K562 (cell line): ENCODE measurements at regions not wholly inside any gene's neighbourhood (a gene's known extent, or its start where the extent isn't known, plus 50 kb on each side); places are given as distances from the start of the nearest gene placed in this dataset.
A peak's percentile ranks its signal among the peaks of the same experiment; 100 is the strongest.

Experiments used
- ATAC-seq: fragments of 200-7000 bp; cut with Tn5 transposase; 3 replicates; pipeline ENCODE4 v1.9.1; 2020; ENCODE audit warnings: moderate library complexity
- BruUV-seq: library from RNA; stranded (reverse); fragments of 400-500 nt; replicated peaks from 2 replicates; lab custom pipeline; 2021; lab: Mats Ljungman, UMichigan
- CTCF ChIA-PET: fragments of 300-600 bp; formaldehyde crosslinking; extraction: SDS; loops from one replicate; lab custom pipeline; 2021; ENCODE audit warnings: low intra/inter-chr PET ratio; lab: Yijun Ruan, JAX
- POLR2A ChIA-PET: fragments of 300-600, 350-650 bp; sonication (Branson Sonifier 250); formaldehyde crosslinking; extraction: SDS; loops from one replicate; lab custom pipeline; 2021; ENCODE audit warnings: antibody characterized with exemption, inconsistent platforms; lab: Yijun Ruan, JAX
- DNase-seq, 4 experiments: peaks; one replicate each; pipeline versions ENCODE4 v3.0.0 to v3.0.0-alpha.2; 2011 to 2018; ENCODE audit warnings: low spot score in 3 of 4, mixed read lengths in 3 of 4; ENCODE audit errors: extremely low read depth in 1 of 4
- FAIRE-seq: peaks from 2 replicates; lab custom pipeline; 2011; peaks lifted over from hg19 to GRCh38; lab: Jason Lieb, UNC
- H2AFZ ChIP-seq: 2 replicates; pipeline ENCODE4 v1.6.0; 2011; ENCODE audit warnings: low read depth, low read length, control low read depth, inconsistent platforms
- H3K27ac ChIP-seq: fragments of 200-600 bp; 3 replicates; pipeline ENCODE4 v1.8.0; 2011; ENCODE audit warnings: low read depth, mild to moderate bottlenecking, control low read depth, inconsistent platforms, low read length, moderate library complexity, mixed read lengths; ENCODE audit errors: extremely low read depth
- H3K27me3 ChIP-seq, 2 experiments: fragments of 300-600 bp in 1 of 2; 2 replicates in 1 of 2; 3 replicates in 1 of 2; pipeline versions ENCODE4 v1.6.0 to v1.8.0; 2011; ENCODE audit warnings: inconsistent platforms in 2 of 2, low read length in 2 of 2, mild to moderate bottlenecking in 1 of 2, mixed read lengths in 1 of 2, moderate library complexity in 1 of 2; ENCODE audit not compliant: control insufficient read depth in 2 of 2, insufficient read depth in 2 of 2
- H3K36me3 ChIP-seq: fragments of 300-600 bp; 3 replicates; pipeline ENCODE4 v1.8.0; 2011; ENCODE audit warnings: mild to moderate bottlenecking, low read length, inconsistent platforms; ENCODE audit not compliant: control insufficient read depth, insufficient read depth
- H3K4me1 ChIP-seq, 2 experiments: fragments of 200-600 bp in 1 of 2; replicated peaks in 1 of 2; 2 replicates in 1 of 2; 3 replicates in 1 of 2; pipeline versions ENCODE4 v1.5.1 to v1.8.0; 2011; ENCODE audit warnings: inconsistent platforms in 2 of 2, low read length in 2 of 2, mild to moderate bottlenecking in 1 of 2, mixed read lengths in 1 of 2, moderate library complexity in 1 of 2; ENCODE audit not compliant: control insufficient read depth in 2 of 2, insufficient read depth in 2 of 2
- H3K4me2 ChIP-seq: 2 replicates; pipeline ENCODE4 v1.6.1; 2011; ENCODE audit warnings: low read length, control low read depth, inconsistent platforms, mixed read lengths; ENCODE audit not compliant: insufficient read depth
- H3K4me3 ChIP-seq: fragments of 200-600 bp; sonication (generic), shearing (Covaris generic); 2 replicates; pipeline ENCODE4 v1.5.1; 2016; ENCODE audit warnings: control low read depth, inconsistent platforms
- H3K79me2 ChIP-seq: fragments of 200-600 bp; 3 replicates; pipeline ENCODE4 v1.8.0; 2011; ENCODE audit warnings: low read length, inconsistent platforms; ENCODE audit not compliant: control insufficient read depth, insufficient read depth
- H3K9ac ChIP-seq, 2 experiments: 2 replicates each; pipeline versions ENCODE4 v1.6.0 to v1.6.1; 2011; ENCODE audit warnings: low read depth in 2 of 2, low read length in 2 of 2, control low read depth in 1 of 2, inconsistent platforms in 1 of 2, mild to moderate bottlenecking in 1 of 2, mixed read lengths in 1 of 2; ENCODE audit not compliant: insufficient read depth in 1 of 2
- H3K9me1 ChIP-seq: one replicate; pipeline ENCODE4 v1.6.0; 2011; ENCODE audit warnings: inconsistent platforms, mild to moderate bottlenecking, low read length, moderate library complexity; ENCODE audit not compliant: control insufficient read depth, insufficient read depth
- H3K9me3 ChIP-seq: replicated peaks from 2 replicates; pipeline ENCODE4 v1.5.1; 2011; ENCODE audit warnings: low read depth, low read length, inconsistent platforms; ENCODE audit not compliant: control insufficient read depth, insufficient read depth
- H4K20me1 ChIP-seq: replicated peaks from 2 replicates; pipeline ENCODE4 v1.6.1; 2011; ENCODE audit warnings: low read length, inconsistent platforms, mixed read lengths; ENCODE audit not compliant: control insufficient read depth, insufficient read depth
- AFF1 ChIP-seq, 2 experiments: fragments of 450-650 bp; IDR thresholded peaks; 2 replicates each; pipeline ENCODE4 v1.6.1; 2018; ENCODE audit warnings: mild to moderate bottlenecking in 2 of 2, low read depth in 1 of 2; ENCODE audit not compliant: partially characterized antibody in 2 of 2
- BRD4 ChIP-seq: fragments of 200-600 bp; sonication (generic); IDR thresholded peaks from 2 replicates; pipeline ENCODE4 v1.6.1; 2017; ENCODE audit warnings: inconsistent platforms
- CCAR2 ChIP-seq: fragments of 200-400 bp; formaldehyde crosslinking; IDR thresholded peaks from 2 replicates; pipeline ENCODE4 v1.6.1; 2017; ENCODE audit warnings: mild to moderate bottlenecking, low read depth, low read length
- DNMT1 ChIP-seq: fragments of 450-650 bp; IDR thresholded peaks from 2 replicates; pipeline ENCODE4 v1.6.1; 2016; ENCODE audit warnings: antibody characterized with exemption, mild to moderate bottlenecking
- FOXP4 ChIP-seq: sonication (generic); formaldehyde crosslinking; IDR thresholded peaks from 2 replicates; pipeline ENCODE4 v1.8.0; 2022; ENCODE audit warnings: mild to moderate bottlenecking, missing genetic modification reagents, borderline replicate concordance
- HCFC1 ChIP-seq: IDR thresholded peaks from 2 replicates; pipeline ENCODE4 v1.6.1; 2012; ENCODE audit warnings: low read depth, low read length, improper control_type of control experiment
- KAT7 ChIP-seq: sonication (generic); formaldehyde crosslinking; IDR thresholded peaks from 2 replicates; pipeline ENCODE4 v1.8.0; 2022; ENCODE audit warnings: missing genetic modification reagents, mild to moderate bottlenecking, borderline replicate concordance
- NRF1 ChIP-seq, 2 experiments: fragments of 450-650 bp; IDR thresholded peaks in 1 of 2; conservative IDR thresholded peaks in 1 of 2; 2 replicates each; pipeline ENCODE4 v1.6.1; 2014; ENCODE audit warnings: mild to moderate bottlenecking in 2 of 2
- WGBS: fragments of 100-300 bp; shearing (Covaris generic); methylation state at CpG from one replicate; pipeline ENCODE4 v1.1.6; 2016; ENCODE audit warnings: low coverage, mixed read lengths; ENCODE audit not compliant: insufficient coverage; ENCODE audit errors: missing lambda C conversion rate; 5-methylcytosine and 5-hydroxymethylcytosine counted together
- in situ Hi-C: fragments of 300-500 bp; cut with MboI; formaldehyde crosslinking; loops from 4 replicates; pipeline ENCODE4 v1.15.0; 2018; ENCODE audit warnings: inconsistent platforms, mixed read lengths
- intact Hi-C: fragments of 100-400 bp; cut with micrococcal nuclease; formaldehyde crosslinking; loops from 2 replicates; pipeline ENCODE4 v1.14.2; 2022

GRCh38 chrX:151859481-151859880, 53.2 kb upstream of the MAGEA4 start:
- no peaks in the 10 kb centered on the region for H3K36me3 ChIP-seq
- H3K4me2 ChIP-seq: no peak overlapping the region
- 8% methylated on average over 1 of the region's 1 CpG for WGBS
- in situ Hi-C loops (no loop called here), intact Hi-C loops (loop anchor here (10.0 kb wide), 1 partner anchor 485 kb away; no protein-coding TSS in a partner anchor)
- no TSS peak for BruUV-seq
- ChIA-PET POLR2A (interaction anchor here (0.6 to 1.4 kb wide), 2 partner anchors 12 to 24 kb away, joined by 3 to 4 read pairs; no protein-coding TSS in a partner anchor), CTCF (no interaction called here)
- H3K27ac ChIP-seq: no peak overlapping the region
- H3K9me1 ChIP-seq: no peaks in the 10 kb centered on the region
- FAIRE-seq: no peak
- no peaks in the 10 kb centered on the region for H3K27me3 ChIP-seq
- H2AFZ ChIP-seq: no peak overlapping the region
- H3K79me2 ChIP-seq: no peaks in the 10 kb centered on the region
- no peak for TF ChIP-seq FOXP4
- no peak for TF ChIP-seq KAT7 (CRISPR knock-in tag)
- TF ChIP-seq, all 486 proteins: peak for 0
- no peak for ATAC-seq
- H4K20me1 ChIP-seq: no peaks in the 10 kb centered on the region
- no peak overlapping the region for H3K4me3 ChIP-seq
- no peaks in the 10 kb centered on the region; a peak in 1 of 5 replicates for H3K4me1 ChIP-seq
- no peak for DNase-seq
- no peaks in the 10 kb centered on the region for H3K9me3 ChIP-seq
- H3K9ac ChIP-seq: no peak overlapping the region

- Histone ChIP-seq H3K9me1 (no peaks in the 10 kb centered on the region), H2AFZ (no peak overlapping the region; the same call in 1 of the 2 replicates), H3K36me3 (no peaks in the 10 kb centered on the region), H3K79me2 (no peaks in the 10 kb centered on the region), H4K20me1 (no peaks in the 10 kb centered on the region), H3K27me3 (no peaks in the 10 kb centered on the region), H3K9ac (peak overlapping the region in 1 of 2 experiments; percentile 26; a peak in 1 of 4 replicates), H3K4me3 (no peak overlapping the region), H3K9me3 (no peaks in the 10 kb centered on the region), H3K27ac (no peak overlapping the region), H3K4me2 (no peak overlapping the region), H3K4me1 (no peaks in the 10 kb centered on the region; a peak in 1 of 5 replicates)
- WGBS: 31% methylated on average over 3 of the region's 4 CpGs
- ChIA-PET CTCF (no interaction called here), POLR2A (interaction anchor here (0.6 to 1.0 kb wide), 3 partner anchors 9 to 1378 kb away, joined by 3 to 4 read pairs (median 3); no protein-coding TSS in a partner anchor)
- no peak for DNase-seq
- ATAC-seq: no peak
- no peak for TF ChIP-seq BRD4
- TF ChIP-seq DNMT1: no peak
- TF ChIP-seq AFF1 (IDR thresholded peaks at IDR 0.05; ENCODE audit: low read depth in 1 of 2, partially characterized antibody in 2 of 2): no peak
- TF ChIP-seq NRF1 (conservative IDR thresholded peaks at IDR 0.05 in 1 of 2, IDR thresholded peaks at IDR 0.05 in 1 of 2): peak; percentile 71 to 74
- no peak for TF ChIP-seq HCFC1
- no peak for TF ChIP-seq CCAR2
- in situ Hi-C loops: no loop called here
- intact Hi-C loops: no loop called here
- no peak for FAIRE-seq
- no TSS peak for BruUV-seq
These were observed 51.9 kb upstream of the MAGEA4 start for GRCh38 chrX:151860827-151861226.
